ENCODE measurements at regions not wholly inside any gene's neighbourhood (a gene's known extent, or its start where the extent isn't known, plus 50 kb on each side); places are given as distances from the start of the nearest gene placed in this dataset.

DNA sequence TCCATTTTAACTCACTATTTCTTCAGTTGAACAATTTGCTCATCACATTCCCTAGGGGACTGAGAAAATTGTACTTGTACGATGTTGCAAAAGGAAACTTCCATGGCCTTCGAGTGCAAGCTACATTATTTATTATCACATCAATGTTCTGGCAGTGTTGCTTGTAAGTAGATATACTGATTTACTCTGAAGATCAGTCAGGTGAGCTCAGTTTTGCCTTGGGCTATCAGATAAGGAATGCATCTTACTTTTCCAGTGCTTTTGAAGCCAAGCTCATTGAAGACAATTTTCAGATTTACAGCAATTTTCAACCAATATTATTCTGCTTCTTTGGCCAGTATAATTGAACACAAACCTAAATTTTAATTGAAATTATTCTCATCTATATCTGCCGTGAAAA lies 1296.9 kb downstream of the RAPGEF2 start:
- ChIA-PET CTCF (no interaction called here), POLR2A (no interaction called here)
- intact Hi-C loops (cut with micrococcal nuclease; ENCODE audit: unreplicated experiment) = no loop called here
- Histone ChIP-seq H3K9me3 (no peaks in the 10 kb centered on the region), H3K4me1 (no peaks in the 10 kb centered on the region), H3K36me3 (ENCODE audit: control insufficient read depth, insufficient read depth, low read length) (no peaks in the 10 kb centered on the region), H3K4me3 (ENCODE audit: low read depth, low read length) (no peak overlapping the region), H3K27me3 (replicated peaks; ENCODE audit: control insufficient read depth, insufficient read depth, low read length) (no peaks in the 10 kb centered on the region)
- TF ChIP-seq, protein P1, sequence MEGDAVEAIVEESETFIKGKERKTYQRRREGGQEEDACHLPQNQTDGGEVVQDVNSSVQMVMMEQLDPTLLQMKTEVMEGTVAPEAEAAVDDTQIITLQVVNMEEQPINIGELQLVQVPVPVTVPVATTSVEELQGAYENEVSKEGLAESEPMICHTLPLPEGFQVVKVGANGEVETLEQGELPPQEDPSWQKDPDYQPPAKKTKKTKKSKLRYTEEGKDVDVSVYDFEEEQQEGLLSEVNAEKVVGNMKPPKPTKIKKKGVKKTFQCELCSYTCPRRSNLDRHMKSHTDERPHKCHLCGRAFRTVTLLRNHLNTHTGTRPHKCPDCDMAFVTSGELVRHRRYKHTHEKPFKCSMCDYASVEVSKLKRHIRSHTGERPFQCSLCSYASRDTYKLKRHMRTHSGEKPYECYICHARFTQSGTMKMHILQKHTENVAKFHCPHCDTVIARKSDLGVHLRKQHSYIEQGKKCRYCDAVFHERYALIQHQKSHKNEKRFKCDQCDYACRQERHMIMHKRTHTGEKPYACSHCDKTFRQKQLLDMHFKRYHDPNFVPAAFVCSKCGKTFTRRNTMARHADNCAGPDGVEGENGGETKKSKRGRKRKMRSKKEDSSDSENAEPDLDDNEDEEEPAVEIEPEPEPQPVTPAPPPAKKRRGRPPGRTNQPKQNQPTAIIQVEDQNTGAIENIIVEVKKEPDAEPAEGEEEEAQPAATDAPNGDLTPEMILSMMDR (IDR thresholded peaks at IDR 0.05; ENCODE audit: insufficient read depth in 1 of 2, low read depth in 1 of 2, low read length in 1 of 2, severe bottlenecking in 1 of 2, unreplicated experiment in 1 of 2) = no peak
- H3K4me3 Mint-ChIP-seq (ENCODE audit: unreplicated experiment) = no peak overlapping the region
- H3K9me3 Mint-ChIP-seq (ENCODE audit: unreplicated experiment) = no peaks in the 10 kb centered on the region
- H3K4me1 Mint-ChIP-seq (ENCODE audit: low read depth, unreplicated experiment) = no peaks in the 10 kb centered on the region
- H3K27me3 Mint-ChIP-seq (ENCODE audit: insufficient read depth, unreplicated experiment) = no peaks in the 10 kb centered on the region
- no peaks in the 10 kb centered on the region for H3K36me3 Mint-ChIP-seq (ENCODE audit: insufficient read depth, unreplicated experiment)
- BruUV-seq (replicated peaks) = no TSS peak
- no peak for DNase-seq
- no peak overlapping the region for H3K27ac Mint-ChIP-seq (ENCODE audit: unreplicated experiment)

DNA sequence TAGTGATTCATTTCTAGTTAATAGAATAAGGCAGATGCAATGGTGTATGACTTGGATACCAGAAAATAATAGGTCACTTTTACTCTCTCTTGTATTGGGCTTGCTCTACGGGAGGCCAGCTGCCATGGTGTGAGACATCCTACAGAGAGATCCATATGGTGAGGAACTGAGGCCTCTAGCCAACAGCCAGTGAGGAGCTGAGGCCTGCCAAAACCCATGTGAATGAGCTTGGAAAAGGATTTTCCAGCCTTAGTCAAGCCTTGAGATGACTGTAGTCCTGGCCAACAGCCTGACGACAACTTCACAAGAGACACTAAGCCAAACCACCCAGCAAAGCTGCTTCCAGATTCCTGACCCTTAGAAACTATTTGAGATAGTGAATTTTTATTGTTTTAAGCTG lies 1300.2 kb downstream of the RAPGEF2 start:
- POLR2A ChIA-PET = no interaction called here
- H3K4me1 ChIP-seq = no peaks in the 10 kb centered on the region
- intact Hi-C loops (cut with micrococcal nuclease; ENCODE audit: unreplicated experiment) = no loop called here
- H3K27me3 Mint-ChIP-seq (ENCODE audit: insufficient read depth, unreplicated experiment) = no peaks in the 10 kb centered on the region
- H3K4me1 Mint-ChIP-seq (ENCODE audit: low read depth, unreplicated experiment) = no peaks in the 10 kb centered on the region
- H3K4me3 ChIP-seq (ENCODE audit: low read depth, low read length) = no peak overlapping the region
- H3K36me3 ChIP-seq (ENCODE audit: control insufficient read depth, insufficient read depth, low read length) = no peaks in the 10 kb centered on the region
- no peak overlapping the region for H3K27ac Mint-ChIP-seq (ENCODE audit: unreplicated experiment)
- H3K9me3 ChIP-seq = no peaks in the 10 kb centered on the region
- CTCF ChIA-PET = no interaction called here
- H3K9me3 Mint-ChIP-seq (ENCODE audit: unreplicated experiment) = no peaks in the 10 kb centered on the region
- TF ChIP-seq, protein P1 (IDR thresholded peaks at IDR 0.05; ENCODE audit: insufficient read depth in 1 of 2, low read depth in 1 of 2, low read length in 1 of 2, severe bottlenecking in 1 of 2, unreplicated experiment in 1 of 2) = no peak
- no peaks in the 10 kb centered on the region for H3K36me3 Mint-ChIP-seq (ENCODE audit: insufficient read depth, unreplicated experiment)
- no peaks in the 10 kb centered on the region for H3K27me3 ChIP-seq (replicated peaks; ENCODE audit: control insufficient read depth, insufficient read depth, low read length)
- DNase-seq = no peak
- no TSS peak for BruUV-seq (replicated peaks)
- H3K4me3 Mint-ChIP-seq (ENCODE audit: unreplicated experiment) = no peak overlapping the region

DNA sequence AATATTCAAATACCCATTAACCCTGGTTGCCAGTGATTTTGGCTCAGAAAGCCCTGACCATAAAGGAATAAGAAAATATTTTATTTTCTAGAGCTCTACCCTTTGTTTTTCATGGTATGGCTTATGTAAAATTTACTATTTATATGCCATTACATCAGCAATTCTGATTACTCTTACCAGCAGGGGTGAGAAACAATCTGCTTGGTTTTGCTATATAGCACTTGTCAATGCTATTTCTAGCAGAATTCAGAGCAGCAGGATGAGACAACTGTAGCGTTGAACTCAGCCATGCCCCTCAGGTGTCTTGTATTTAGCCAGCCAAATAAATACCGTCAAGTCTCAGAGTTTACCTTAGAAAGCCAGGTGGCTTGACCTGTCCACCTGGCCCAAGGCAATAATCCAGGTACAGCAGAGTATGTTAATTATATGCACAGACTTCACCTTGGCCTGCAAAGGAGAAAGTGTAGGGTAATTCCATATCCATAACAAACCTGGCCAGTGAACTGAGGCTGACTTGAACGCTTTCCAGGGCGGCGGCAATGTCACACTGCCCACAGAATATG lies 1303.5 kb downstream of the RAPGEF2 start:
- Mint-ChIP-seq H3K9me3 (ENCODE audit: unreplicated experiment) (no peaks in the 10 kb centered on the region), H3K27me3 (ENCODE audit: insufficient read depth, unreplicated experiment) (no peaks in the 10 kb centered on the region), H3K4me3 (ENCODE audit: unreplicated experiment) (no peak overlapping the region), H3K36me3 (ENCODE audit: insufficient read depth, unreplicated experiment) (no peaks in the 10 kb centered on the region), H3K27ac (ENCODE audit: unreplicated experiment) (no peak overlapping the region), H3K4me1 (ENCODE audit: low read depth, unreplicated experiment) (no peaks in the 10 kb centered on the region)
- intact Hi-C loops (cut with micrococcal nuclease; ENCODE audit: unreplicated experiment) = no loop called here
- BruUV-seq (replicated peaks) = no TSS peak
- TF ChIP-seq, protein P1 (IDR thresholded peaks at IDR 0.05; ENCODE audit: insufficient read depth in 1 of 2, low read depth in 1 of 2, low read length in 1 of 2, severe bottlenecking in 1 of 2, unreplicated experiment in 1 of 2) = no peak
- Histone ChIP-seq H3K4me3 (ENCODE audit: low read depth, low read length) (no peak overlapping the region), H3K27me3 (replicated peaks; ENCODE audit: control insufficient read depth, insufficient read depth, low read length) (no peaks in the 10 kb centered on the region), H3K9me3 (no peaks in the 10 kb centered on the region), H3K36me3 (ENCODE audit: control insufficient read depth, insufficient read depth, low read length) (no peaks in the 10 kb centered on the region), H3K4me1 (no peaks in the 10 kb centered on the region)
- no peak for DNase-seq
- POLR2A ChIA-PET = no interaction called here
- CTCF ChIA-PET = no interaction called here

Data from Caco-2 (cell line).